ENCODE measurements at regions not wholly inside any gene's neighbourhood (a gene's known extent, or its start where the extent isn't known, plus 50 kb on each side); places are given as distances from the start of the nearest gene placed in this dataset.
"Not testable (repeated sequence)": the region's sequence is repeated elsewhere in the genome, so short reads cannot be mapped to it uniquely, and the experiment has no call there.

- peaks cover 10% of the 10 kb centered on the region for H3K4me1 Mint-ChIP-seq (ENCODE audit: low read depth, unreplicated experiment)
- CTCF ChIA-PET, result no interaction called here
- H3K27me3 Mint-ChIP-seq (ENCODE audit: unreplicated experiment), result no peaks in the 10 kb centered on the region
- TF ChIP-seq CTCF (IDR thresholded peaks at IDR 0.05; ENCODE audit: unreplicated experiment), result no peak
- no peak for DNase-seq
- H3K9me3 Mint-ChIP-seq (ENCODE audit: low read depth, unreplicated experiment), result peaks cover 2% of the 10 kb centered on the region
- H3K4me3 Mint-ChIP-seq (ENCODE audit: low read depth, unreplicated experiment), result no peak overlapping the region
- no peaks in the 10 kb centered on the region for H3K36me3 Mint-ChIP-seq (ENCODE audit: insufficient read depth, unreplicated experiment)
- no peak overlapping the region for H3K27ac Mint-ChIP-seq (ENCODE audit: unreplicated experiment)
- BruUV-seq (replicated peaks), result no TSS peak
- intact Hi-C loops (cut with micrococcal nuclease; ENCODE audit: unreplicated experiment), result no loop called here
Measured at GRCh38 chr14:52185178-52185577, 82.3 kb upstream of the PTGDR start.

- no peak overlapping the region for H3K27ac Mint-ChIP-seq (ENCODE audit: unreplicated experiment)
- BruUV-seq (replicated peaks), result no TSS peak
- no peak for DNase-seq
- H3K4me3 Mint-ChIP-seq (ENCODE audit: low read depth, unreplicated experiment), result no peak overlapping the region
- no peaks in the 10 kb centered on the region for H3K4me1 Mint-ChIP-seq (ENCODE audit: low read depth, unreplicated experiment)
- intact Hi-C loops (cut with micrococcal nuclease; ENCODE audit: unreplicated experiment), result no loop called here
- no peaks in the 10 kb centered on the region for H3K36me3 Mint-ChIP-seq (ENCODE audit: insufficient read depth, unreplicated experiment)
- no peak for TF ChIP-seq CTCF (IDR thresholded peaks at IDR 0.05; ENCODE audit: unreplicated experiment)
- CTCF ChIA-PET, result no interaction called here
- H3K9me3 Mint-ChIP-seq (ENCODE audit: low read depth, unreplicated experiment), result peaks cover 2% of the 10 kb centered on the region
- peaks cover 2% of the 10 kb centered on the region for H3K27me3 Mint-ChIP-seq (ENCODE audit: unreplicated experiment)
Measured at GRCh38 chr14:52182853-52183252, 84.6 kb upstream of the PTGDR start.

GRCh38 chr14:52179141-52179790 is 88.2 kb upstream of the PTGDR start:
- no peak for TF ChIP-seq CTCF (IDR thresholded peaks at IDR 0.05; ENCODE audit: unreplicated experiment)
- no peaks in the 10 kb centered on the region for H3K4me1 Mint-ChIP-seq (ENCODE audit: low read depth, unreplicated experiment)
- BruUV-seq (replicated peaks), result no TSS peak
- H3K27me3 Mint-ChIP-seq (ENCODE audit: unreplicated experiment), result peaks cover 19% of the 10 kb centered on the region
- intact Hi-C loops (cut with micrococcal nuclease; ENCODE audit: unreplicated experiment), result no loop called here
- no peaks in the 10 kb centered on the region for H3K36me3 Mint-ChIP-seq (ENCODE audit: insufficient read depth, unreplicated experiment)
- CTCF ChIA-PET, result interaction anchor here (0.6 kb wide), 1 partner anchor 92 kb away, joined by 5 read pairs; no protein-coding TSS in a partner anchor
- no peak overlapping the region for H3K4me3 Mint-ChIP-seq (ENCODE audit: low read depth, unreplicated experiment)
- no peak for DNase-seq
- no peak overlapping the region for H3K27ac Mint-ChIP-seq (ENCODE audit: unreplicated experiment)
- no peaks in the 10 kb centered on the region for H3K9me3 Mint-ChIP-seq (ENCODE audit: low read depth, unreplicated experiment)

- H3K36me3 Mint-ChIP-seq (ENCODE audit: insufficient read depth, unreplicated experiment), result no peaks in the 10 kb centered on the region
- CTCF ChIA-PET, result no interaction called here
- peaks cover 19% of the 10 kb centered on the region for H3K27me3 Mint-ChIP-seq (ENCODE audit: unreplicated experiment)
- no peak overlapping the region for H3K4me3 Mint-ChIP-seq (ENCODE audit: low read depth, unreplicated experiment)
- no peak for TF ChIP-seq CTCF (IDR thresholded peaks at IDR 0.05; ENCODE audit: unreplicated experiment)
- no peaks in the 10 kb centered on the region for H3K4me1 Mint-ChIP-seq (ENCODE audit: low read depth, unreplicated experiment)
- H3K27ac Mint-ChIP-seq (ENCODE audit: unreplicated experiment), result no peak overlapping the region
- intact Hi-C loops (cut with micrococcal nuclease; ENCODE audit: unreplicated experiment), result no loop called here
- BruUV-seq (replicated peaks), result no TSS peak
- no peak for DNase-seq
- H3K9me3 Mint-ChIP-seq (ENCODE audit: low read depth, unreplicated experiment), result peaks cover 4% of the 10 kb centered on the region
Measured at GRCh38 chr14:52175982-52176502, 91.5 kb upstream of the PTGDR start.

GRCh38 chr14:52171932-52172331 is 95.6 kb upstream of the PTGDR start:
- BruUV-seq (replicated peaks); DNase-seq; H3K36me3 Mint-ChIP-seq (ENCODE audit: insufficient read depth, unreplicated experiment); H3K4me3 Mint-ChIP-seq (ENCODE audit: low read depth, unreplicated experiment); H3K4me1 Mint-ChIP-seq (ENCODE audit: low read depth, unreplicated experiment); H3K27ac Mint-ChIP-seq (ENCODE audit: unreplicated experiment); CTCF ChIA-PET; H3K27me3 Mint-ChIP-seq (ENCODE audit: unreplicated experiment); H3K9me3 Mint-ChIP-seq (ENCODE audit: low read depth, unreplicated experiment); intact Hi-C loops (cut with micrococcal nuclease; ENCODE audit: unreplicated experiment): not testable (repeated sequence)

Data from Calu3 (cell line).